ENCODE measurements at regions not wholly inside any gene's neighbourhood (a gene's known extent, or its start where the extent isn't known, plus 50 kb on each side); places are given as distances from the start of the nearest gene placed in this dataset.
"Not testable (repeated sequence)": the region's sequence is repeated elsewhere in the genome, so short reads cannot be mapped to it uniquely, and the experiment has no call there.

DNA sequence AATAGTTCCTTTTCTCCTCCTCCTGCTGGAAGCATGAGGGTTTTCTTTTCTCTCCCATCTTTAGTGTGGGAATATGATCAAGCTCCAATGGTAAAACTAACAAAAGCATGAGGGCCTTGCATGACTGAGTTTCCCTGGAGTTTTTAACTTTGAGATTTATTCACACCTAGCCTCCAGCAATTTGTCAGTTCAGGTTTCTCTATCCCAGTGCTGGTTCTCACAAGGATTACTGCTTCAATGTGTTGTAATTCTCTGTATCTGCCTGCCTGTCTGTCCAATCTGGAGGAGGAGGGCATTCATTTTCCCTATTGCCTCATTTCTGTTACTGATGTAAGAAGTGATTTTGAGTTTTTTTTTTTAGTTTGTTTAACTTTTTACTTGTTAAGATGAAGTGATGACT, 57.6 kb upstream of the RPRM start:
- H3K27me3 ChIP-seq (ENCODE audit: insufficient read depth, low read depth, low read length), result no peaks in the 10 kb centered on the region
- H3K36me3 ChIP-seq (ENCODE audit: insufficient read depth, low read length), result no peaks in the 10 kb centered on the region
- H2AFZ ChIP-seq (ENCODE audit: low read depth, low read length), result no peak overlapping the region
- TF ChIP-seq TAF1 (IDR thresholded peaks at IDR 0.05; ENCODE audit: low read depth), result no peak
- TF ChIP-seq MXI1 (conservative IDR thresholded peaks at IDR 0.05; ENCODE audit: poor library complexity, severe bottlenecking), result no peak
- no peak for TF ChIP-seq EP300 (conservative IDR thresholded peaks at IDR 0.05; ENCODE audit: poor library complexity, severe bottlenecking)
- TF ChIP-seq, protein P1, sequence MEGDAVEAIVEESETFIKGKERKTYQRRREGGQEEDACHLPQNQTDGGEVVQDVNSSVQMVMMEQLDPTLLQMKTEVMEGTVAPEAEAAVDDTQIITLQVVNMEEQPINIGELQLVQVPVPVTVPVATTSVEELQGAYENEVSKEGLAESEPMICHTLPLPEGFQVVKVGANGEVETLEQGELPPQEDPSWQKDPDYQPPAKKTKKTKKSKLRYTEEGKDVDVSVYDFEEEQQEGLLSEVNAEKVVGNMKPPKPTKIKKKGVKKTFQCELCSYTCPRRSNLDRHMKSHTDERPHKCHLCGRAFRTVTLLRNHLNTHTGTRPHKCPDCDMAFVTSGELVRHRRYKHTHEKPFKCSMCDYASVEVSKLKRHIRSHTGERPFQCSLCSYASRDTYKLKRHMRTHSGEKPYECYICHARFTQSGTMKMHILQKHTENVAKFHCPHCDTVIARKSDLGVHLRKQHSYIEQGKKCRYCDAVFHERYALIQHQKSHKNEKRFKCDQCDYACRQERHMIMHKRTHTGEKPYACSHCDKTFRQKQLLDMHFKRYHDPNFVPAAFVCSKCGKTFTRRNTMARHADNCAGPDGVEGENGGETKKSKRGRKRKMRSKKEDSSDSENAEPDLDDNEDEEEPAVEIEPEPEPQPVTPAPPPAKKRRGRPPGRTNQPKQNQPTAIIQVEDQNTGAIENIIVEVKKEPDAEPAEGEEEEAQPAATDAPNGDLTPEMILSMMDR (IDR thresholded peaks at IDR 0.05; ENCODE audit: poor library complexity, severe bottlenecking), result no peak
- no peak for TF ChIP-seq EZH2 (IDR thresholded peaks at IDR 0.05; ENCODE audit: borderline replicate concordance, insufficient read depth, low read length, poor library complexity, severe bottlenecking)
- TF ChIP-seq RAD21 (conservative IDR thresholded peaks at IDR 0.05), result no peak
- TF ChIP-seq POLR2AphosphoS5 (IDR thresholded peaks at IDR 0.05), result no peak
- no peak for TF ChIP-seq REST (IDR thresholded peaks at IDR 0.05; ENCODE audit: borderline replicate concordance)
- no peak for TF ChIP-seq SMC3 (conservative IDR thresholded peaks at IDR 0.05; ENCODE audit: poor library complexity)
- no peaks in the 10 kb centered on the region for H3K9me3 ChIP-seq (ENCODE audit: low read length)
- no peak overlapping the region for H3K4me3 ChIP-seq (ENCODE audit: low read length)
- H3K4me2 ChIP-seq (ENCODE audit: low read length), result no peak overlapping the region
- no peaks in the 10 kb centered on the region for H3K9me2 ChIP-seq (ENCODE audit: insufficient read depth, low read length)
- H3K27ac ChIP-seq (ENCODE audit: low read length), result no peak overlapping the region
- no peaks in the 10 kb centered on the region for H3K79me2 ChIP-seq (replicated peaks; ENCODE audit: insufficient read depth, low read length)
- H4K20me1 ChIP-seq (ENCODE audit: insufficient read depth), result no peaks in the 10 kb centered on the region
- no peaks in the 10 kb centered on the region for H3F3A ChIP-seq (ENCODE audit: insufficient read depth, low read length, poor library complexity, severe bottlenecking)
- no peak overlapping the region for H3K9ac ChIP-seq (ENCODE audit: low read length)

DNA sequence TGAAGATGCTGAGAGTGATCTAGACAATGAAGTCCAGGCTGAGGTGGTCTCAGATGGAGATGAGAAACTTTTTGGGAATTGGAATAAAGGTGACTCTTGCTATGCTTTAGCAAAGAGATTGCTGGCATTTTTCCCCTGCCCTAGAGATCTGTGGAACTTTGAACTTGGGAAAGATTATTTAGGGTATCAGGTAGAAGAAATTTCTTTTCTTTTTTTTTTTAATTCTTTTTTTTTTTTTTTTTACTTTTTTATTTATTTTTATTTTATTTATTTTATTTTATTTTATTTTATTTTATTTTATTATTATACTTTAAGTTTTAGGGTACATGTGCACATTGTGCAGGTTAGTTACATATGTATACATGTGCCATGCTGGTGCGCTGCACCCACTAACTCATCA, 59.5 kb upstream of the RPRM start:
- H3K79me2 ChIP-seq (replicated peaks; ENCODE audit: insufficient read depth, low read length); H3F3A ChIP-seq (ENCODE audit: insufficient read depth, low read length, poor library complexity, severe bottlenecking); H3K4me2 ChIP-seq (ENCODE audit: low read length); H4K20me1 ChIP-seq (ENCODE audit: insufficient read depth); H3K36me3 ChIP-seq (ENCODE audit: insufficient read depth, low read length); H3K9me3 ChIP-seq (ENCODE audit: low read length); H2AFZ ChIP-seq (ENCODE audit: low read depth, low read length); H3K4me3 ChIP-seq (ENCODE audit: low read length); H3K27ac ChIP-seq (ENCODE audit: low read length); H3K9ac ChIP-seq (ENCODE audit: low read length); H3K9me2 ChIP-seq (ENCODE audit: insufficient read depth, low read length); H3K27me3 ChIP-seq (ENCODE audit: insufficient read depth, low read depth, low read length): not testable (repeated sequence)

DNA sequence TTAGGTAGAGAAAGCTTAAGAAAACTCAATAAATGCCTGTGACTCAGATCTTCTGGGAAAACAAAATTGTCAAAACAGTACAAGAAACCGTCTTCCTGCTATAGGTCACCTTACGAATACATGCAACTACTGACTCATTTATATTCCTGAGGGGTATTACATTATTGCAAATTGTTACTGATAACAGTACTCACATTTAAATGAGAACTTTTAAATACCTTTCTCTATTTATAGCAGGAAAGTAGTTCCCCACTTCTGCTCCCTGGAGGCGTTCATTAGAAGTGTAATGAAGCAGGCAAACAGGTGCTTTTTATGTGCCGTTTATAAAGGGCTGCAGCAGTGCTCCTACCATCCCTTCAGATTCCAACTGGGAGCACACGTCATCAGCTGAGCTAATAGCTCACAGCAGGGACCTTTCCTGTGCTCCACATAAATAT, 65.1 kb upstream of the RPRM start:
- Histone ChIP-seq H4K20me1 (ENCODE audit: insufficient read depth) (no peaks in the 10 kb centered on the region), H3K79me2 (replicated peaks; ENCODE audit: insufficient read depth, low read length) (no peaks in the 10 kb centered on the region), H3F3A (ENCODE audit: insufficient read depth, low read length, poor library complexity, severe bottlenecking) (no peaks in the 10 kb centered on the region), H3K9ac (ENCODE audit: low read length) (peak overlapping the region; percentile 7), H2AFZ (ENCODE audit: low read depth, low read length) (no peak overlapping the region), H3K4me2 (ENCODE audit: low read length) (peak overlapping the region; percentile 69), H3K27me3 (ENCODE audit: insufficient read depth, low read depth, low read length) (no peaks in the 10 kb centered on the region), H3K9me2 (ENCODE audit: insufficient read depth, low read length) (no peaks in the 10 kb centered on the region), H3K4me3 (ENCODE audit: low read length) (peak overlapping the region; percentile 47), H3K27ac (ENCODE audit: low read length) (peak overlapping the region; percentile 59), H3K36me3 (ENCODE audit: insufficient read depth, low read length) (no peaks in the 10 kb centered on the region), H3K9me3 (ENCODE audit: low read length) (no peaks in the 10 kb centered on the region)
- TF ChIP-seq EP300 (conservative IDR thresholded peaks at IDR 0.05; ENCODE audit: poor library complexity, severe bottlenecking) (peak; percentile 51), TAF1 (IDR thresholded peaks at IDR 0.05; ENCODE audit: low read depth) (no peak)

Data from neural cell (in vitro differentiated cells).